ENCODE measurements at regions not wholly inside any gene's neighbourhood (a gene's known extent, or its start where the extent isn't known, plus 50 kb on each side); places are given as distances from the start of the nearest gene placed in this dataset.

GRCh38 chr5:19370655-19371386, 617.2 kb downstream of the CDH18 start:
- TF ChIP-seq POLR2A (IDR thresholded peaks at IDR 0.05) (no peak), CTCF (IDR thresholded peaks at IDR 0.05 in 4 of 5, conservative IDR thresholded peaks at IDR 0.05 in 1 of 5) (no peak)
